ENCODE measurements at regions not wholly inside any gene's neighbourhood (a gene's known extent, or its start where the extent isn't known, plus 50 kb on each side); places are given as distances from the start of the nearest gene placed in this dataset.

- no peak for DNase-seq (ENCODE audit: low spot score)
These were observed 361.4 kb downstream of the EFNB2 start for GRCh38 chr13:106173891-106174610.

GRCh38 chr13:106173346-106173745 lies 362.1 kb downstream of the EFNB2 start:
- no peak for DNase-seq (ENCODE audit: low spot score)

DNA sequence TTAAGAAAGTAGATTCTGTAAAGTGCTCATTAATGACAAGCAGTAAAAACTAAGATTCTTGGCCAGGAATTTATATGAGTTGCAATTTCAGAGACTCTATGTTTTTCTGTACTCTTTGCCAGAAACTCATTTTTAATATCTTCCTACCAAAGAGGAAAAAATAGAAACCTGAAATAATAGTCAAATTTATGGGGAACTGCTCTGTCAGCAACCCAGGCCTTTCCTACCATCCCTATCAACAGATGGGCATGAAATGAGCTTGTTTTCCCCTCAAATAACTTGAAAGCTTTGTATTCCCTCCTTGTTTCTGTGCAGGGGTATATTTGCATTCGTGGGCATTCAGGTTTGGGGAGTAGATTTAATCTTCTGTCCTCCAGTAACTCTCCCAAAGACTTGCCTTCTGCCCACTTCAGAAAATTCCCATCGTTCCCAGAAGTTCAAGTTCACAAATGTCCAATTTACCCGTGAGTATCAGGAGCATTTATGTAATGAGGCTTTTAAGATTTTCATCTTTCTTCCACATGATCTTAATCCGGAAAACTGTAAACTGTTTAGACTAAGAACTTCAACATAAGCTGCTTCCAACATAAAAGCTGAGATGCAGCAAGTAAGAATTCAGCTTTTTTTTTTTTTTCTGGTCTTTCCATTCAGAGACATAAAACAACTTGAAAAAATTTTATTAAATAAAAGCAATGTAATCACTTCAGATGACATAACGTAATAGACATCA lies 363.1 kb downstream of the EFNB2 start:
- DNase-seq (ENCODE audit: low spot score), result no peak

GRCh38 chr13:106163426-106163825 lies 372.0 kb downstream of the EFNB2 start:
- DNase-seq (ENCODE audit: low spot score), result no peak

- DNase-seq (ENCODE audit: low spot score), result peak; percentile 50
These were observed 374.3 kb downstream of the EFNB2 start for GRCh38 chr13:106161146-106161545.

DNA sequence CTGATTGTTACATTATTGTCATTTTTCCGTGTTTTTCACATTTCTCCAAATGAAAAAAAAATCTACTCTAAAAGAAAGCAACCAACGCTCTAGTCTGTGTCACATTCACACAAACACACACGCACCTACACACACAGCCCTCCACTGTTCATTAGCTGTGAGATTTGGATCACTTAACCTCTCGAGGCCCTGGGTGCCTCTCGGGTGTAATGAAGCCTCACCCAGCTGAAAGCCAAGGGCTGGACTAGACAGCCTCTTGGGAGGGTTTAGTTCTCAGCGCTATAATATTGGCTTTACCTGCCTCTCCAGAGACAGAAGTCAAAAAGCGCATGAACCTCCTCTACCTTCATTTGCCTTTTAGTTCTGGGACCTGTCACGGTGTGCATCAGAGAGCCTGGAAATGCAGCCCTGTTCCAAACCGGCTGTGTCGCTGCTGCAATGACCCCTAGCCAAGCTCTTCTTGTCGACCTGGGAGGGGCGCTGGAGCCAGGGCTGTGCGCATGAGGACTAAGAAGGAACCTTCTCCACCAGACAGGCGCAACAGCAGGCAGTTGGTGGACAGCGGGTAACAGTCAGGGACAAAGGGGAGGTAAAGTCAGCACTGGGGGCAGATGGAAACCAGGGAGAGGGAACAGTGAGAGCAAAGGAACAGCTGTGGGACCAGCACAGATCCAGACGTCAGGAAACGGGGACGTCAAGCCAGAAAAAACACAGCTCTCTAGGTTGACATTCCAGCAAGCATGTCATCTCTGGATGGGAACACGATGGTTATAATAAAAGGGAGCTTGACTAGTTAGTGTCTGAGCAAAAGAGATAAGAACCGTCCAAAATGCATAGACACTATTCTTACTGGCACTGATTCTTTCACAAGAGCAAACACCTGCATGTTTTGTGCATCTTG lies 375.9 kb downstream of the EFNB2 start:
- DNase-seq (ENCODE audit: low spot score), result no peak

- DNase-seq (ENCODE audit: low spot score), result no peak
These were observed 379.0 kb downstream of the EFNB2 start for GRCh38 chr13:106156468-106156867.

DNA sequence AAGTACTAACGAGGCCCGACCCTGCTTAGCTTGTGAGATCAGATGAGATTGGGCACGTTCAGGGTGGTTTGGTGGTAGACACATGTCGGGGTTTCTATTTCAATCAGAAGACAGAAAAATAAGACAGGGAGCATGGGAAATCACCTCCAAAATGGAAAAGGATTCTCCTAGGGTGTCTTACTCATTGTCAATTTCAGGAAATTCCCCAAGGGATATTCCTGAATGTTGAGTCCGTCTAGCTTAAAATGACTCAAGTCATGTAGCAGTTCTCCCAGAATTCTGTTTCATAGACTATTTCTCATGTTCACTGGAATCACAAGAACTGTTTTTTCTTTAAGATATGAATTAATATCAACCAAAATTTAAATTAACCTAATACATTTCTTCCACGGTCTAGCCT lies 380.1 kb downstream of the EFNB2 start:
- no peak for DNase-seq (ENCODE audit: low spot score)

DNA sequence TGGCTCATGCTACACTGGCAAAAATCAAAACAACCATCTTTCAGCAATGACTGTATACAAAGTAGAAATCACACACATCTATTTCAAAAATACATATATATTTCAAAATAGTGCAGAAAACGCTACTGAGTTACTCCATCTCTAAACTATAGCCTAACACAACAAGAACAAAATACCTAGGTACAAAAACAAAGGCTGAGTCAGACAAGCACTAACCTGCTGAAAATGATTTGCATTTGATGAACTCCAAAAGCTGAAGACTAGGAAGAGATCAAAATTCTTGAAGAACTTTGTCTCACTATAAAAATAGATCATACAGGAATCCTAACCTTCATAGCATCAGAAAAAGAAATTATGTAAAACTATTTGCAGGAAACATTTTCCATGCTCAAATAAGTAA lies 381.6 kb downstream of the EFNB2 start:
- no peak for DNase-seq (ENCODE audit: low spot score)

GRCh38 chr13:106153041-106153440 lies 382.4 kb downstream of the EFNB2 start:
- peak; percentile 34 for DNase-seq (ENCODE audit: low spot score)

DNA sequence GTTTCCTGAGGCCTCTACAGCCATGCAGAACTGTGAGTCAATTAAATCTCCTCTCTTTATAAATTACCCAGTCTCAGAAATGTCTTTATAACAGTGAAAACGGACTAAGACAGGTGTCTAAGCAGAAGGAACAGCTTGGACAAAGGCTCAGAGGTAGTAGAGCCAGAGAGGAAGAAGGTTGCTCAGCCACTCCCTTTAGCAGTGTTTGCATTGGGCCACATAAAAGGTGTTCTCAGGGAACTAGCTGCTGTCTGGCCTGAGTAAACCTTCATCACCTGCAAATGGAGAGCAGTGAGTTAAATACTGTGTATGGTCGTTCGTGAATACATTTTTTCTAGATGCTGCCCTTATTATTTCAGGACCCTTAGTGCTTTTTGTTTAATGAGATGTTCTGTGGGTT lies 383.4 kb downstream of the EFNB2 start:
- no peak for DNase-seq (ENCODE audit: low spot score)

DNA sequence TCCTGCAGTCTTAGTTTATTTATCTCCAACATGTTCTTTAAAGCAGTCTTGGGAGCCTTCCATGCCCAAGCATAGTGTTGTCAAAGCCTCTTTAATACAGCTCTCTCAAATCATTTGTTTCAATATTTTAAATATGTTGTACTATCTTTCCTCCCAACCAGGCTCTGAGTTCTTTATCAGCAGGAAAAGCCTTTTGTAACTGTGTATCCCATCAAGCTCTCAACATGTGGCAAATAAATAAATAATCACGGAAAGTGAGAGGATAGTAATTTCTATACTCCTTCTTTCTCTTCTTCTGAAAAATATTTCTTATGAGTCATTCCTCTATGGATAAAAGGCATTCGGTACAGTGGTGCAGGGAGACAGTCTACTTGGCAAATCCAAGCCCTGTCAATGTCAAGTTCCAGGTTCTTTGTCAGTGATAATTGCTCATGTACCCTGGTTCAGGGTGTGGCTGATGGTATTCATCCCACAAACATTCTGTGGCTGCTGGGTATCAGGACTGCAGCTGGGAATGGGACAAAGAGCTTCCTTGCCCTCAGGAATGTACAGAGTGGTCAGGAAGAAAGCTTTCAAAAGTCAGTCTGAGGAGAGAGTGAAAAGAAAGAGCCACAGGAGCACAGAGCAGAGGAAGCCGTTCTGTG lies 384.3 kb downstream of the EFNB2 start:
- no peak for DNase-seq (ENCODE audit: low spot score)

GRCh38 chr13:106145997-106146864 lies 389.2 kb downstream of the EFNB2 start:
- no peak for DNase-seq (ENCODE audit: low spot score)

DNA sequence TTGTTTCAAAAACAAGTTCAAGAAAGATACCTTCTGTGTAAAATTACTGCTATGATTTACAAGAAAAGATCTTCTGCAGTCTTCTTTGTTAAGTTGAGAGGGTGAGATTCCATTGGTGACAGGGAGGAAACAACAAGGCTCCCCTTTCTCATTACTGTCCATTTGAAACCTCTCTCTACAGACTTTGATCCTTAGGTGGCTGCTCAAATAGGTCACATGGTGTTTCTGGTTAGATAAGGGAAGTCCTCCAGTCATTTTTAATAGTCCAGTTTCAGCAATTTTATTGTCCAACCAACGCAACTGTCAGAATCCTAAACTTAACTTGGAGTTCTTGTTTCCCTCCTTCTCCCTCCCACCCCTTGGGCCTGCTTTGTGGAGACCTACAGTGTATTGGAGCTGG lies 390.4 kb downstream of the EFNB2 start:
- no peak for DNase-seq (ENCODE audit: low spot score)

DNA sequence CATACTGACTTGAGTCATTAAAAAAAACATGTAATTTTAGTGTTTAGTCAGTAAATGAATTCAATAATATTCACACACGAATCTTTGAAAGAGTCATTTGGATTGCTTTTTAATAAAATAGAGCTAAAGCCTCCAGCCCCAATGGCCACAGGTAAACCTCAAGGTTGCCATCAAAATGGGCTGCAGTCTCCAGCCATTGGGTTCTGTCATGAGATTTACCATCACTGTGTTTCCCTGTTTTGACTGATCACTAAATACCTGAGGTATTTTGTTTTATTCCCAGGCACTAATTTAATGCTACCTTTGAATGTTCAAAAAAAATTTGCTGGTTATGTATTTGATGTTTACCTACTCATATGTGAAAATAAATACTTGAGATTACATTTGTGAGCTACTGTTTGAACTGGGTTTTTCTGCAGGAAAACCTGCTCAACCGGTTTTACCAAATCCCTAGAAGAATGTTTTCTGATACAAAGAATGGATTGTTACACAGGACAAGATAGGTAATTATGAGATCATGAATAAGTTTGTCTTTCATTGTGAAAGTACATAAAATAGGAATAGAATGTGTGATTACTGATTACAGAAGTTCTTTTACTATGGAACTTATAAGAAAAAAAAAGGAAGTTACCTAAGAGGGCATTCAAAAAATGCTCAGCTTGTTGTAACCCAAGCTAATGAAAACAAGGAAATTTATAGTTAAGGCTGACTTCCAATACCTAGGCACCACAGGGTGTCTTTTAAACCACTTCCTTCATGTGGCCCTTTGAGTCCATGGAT lies 391.3 kb downstream of the EFNB2 start:
- no peak for DNase-seq (ENCODE audit: low spot score)

DNA sequence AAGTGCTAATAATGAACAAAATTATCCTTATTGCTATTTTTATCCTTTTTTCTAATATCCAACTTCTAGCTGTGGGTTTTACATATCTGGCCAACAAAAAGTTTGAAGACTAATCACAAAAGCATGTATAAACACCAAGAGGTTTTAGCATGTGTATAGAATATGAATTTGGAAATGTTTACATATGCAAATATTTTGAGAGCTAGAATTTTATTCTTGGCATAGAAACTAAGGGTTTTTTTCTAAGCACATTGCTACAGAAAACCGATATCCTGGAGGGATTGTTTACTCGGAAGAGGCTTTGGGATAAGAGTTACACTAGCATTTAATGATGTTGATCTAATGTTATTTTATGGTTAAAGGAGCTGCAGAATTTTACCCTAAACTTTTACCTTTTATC lies 392.1 kb downstream of the EFNB2 start:
- DNase-seq (ENCODE audit: low spot score), result no peak

DNA sequence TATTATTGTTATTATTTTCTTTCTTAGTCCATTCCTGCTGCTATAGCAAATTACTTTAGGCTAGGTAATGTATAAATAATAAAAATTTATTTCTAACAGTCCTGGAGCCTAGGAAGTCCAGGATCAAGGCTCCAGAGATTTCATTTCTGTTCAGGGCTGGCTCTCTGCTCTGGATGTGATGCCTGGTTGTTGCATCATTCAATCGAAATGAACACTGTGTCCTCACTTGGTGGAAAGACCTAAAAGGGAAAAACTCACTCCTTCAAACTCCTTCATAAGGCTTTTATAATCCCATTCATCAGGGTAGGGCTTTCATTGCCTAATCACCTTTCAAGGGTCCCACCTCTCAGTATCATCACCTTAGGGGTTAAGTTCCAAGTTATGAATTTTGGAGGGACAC lies 395.0 kb downstream of the EFNB2 start:
- DNase-seq (ENCODE audit: low spot score), result no peak

- no peak for DNase-seq (ENCODE audit: low spot score)
These were observed 395.5 kb downstream of the EFNB2 start for GRCh38 chr13:106139942-106140341.

DNA sequence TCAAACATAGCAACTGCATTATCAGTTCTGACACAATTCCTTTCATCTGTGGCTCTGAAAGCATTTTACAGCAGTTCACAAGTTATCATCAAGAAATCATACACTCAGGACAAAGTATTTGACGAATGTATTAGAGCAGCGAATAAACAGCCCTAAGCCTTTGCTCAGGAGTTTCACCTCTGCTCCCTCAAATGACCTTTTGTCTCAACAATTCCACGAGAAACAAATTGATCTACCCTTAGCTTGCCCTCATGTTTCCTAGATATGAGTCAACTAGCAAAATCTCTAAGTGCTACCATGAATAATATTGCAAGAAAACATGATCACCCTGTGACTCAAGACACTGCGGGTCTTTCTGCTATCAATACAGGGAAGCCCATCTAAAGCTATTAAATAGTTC lies 396.1 kb downstream of the EFNB2 start:
- DNase-seq (ENCODE audit: low spot score), result no peak

GRCh38 chr13:106138620-106139019 lies 396.8 kb downstream of the EFNB2 start:
- DNase-seq (ENCODE audit: low spot score), result no peak
